ENCODE measurements at regions not wholly inside any gene's neighbourhood (a gene's known extent, or its start where the extent isn't known, plus 50 kb on each side); places are given as distances from the start of the nearest gene placed in this dataset.

- DNase-seq, result no peak
Observed at GRCh38 chr2:120785228-120785966, 49.7 kb downstream of the GLI2 start.

DNA sequence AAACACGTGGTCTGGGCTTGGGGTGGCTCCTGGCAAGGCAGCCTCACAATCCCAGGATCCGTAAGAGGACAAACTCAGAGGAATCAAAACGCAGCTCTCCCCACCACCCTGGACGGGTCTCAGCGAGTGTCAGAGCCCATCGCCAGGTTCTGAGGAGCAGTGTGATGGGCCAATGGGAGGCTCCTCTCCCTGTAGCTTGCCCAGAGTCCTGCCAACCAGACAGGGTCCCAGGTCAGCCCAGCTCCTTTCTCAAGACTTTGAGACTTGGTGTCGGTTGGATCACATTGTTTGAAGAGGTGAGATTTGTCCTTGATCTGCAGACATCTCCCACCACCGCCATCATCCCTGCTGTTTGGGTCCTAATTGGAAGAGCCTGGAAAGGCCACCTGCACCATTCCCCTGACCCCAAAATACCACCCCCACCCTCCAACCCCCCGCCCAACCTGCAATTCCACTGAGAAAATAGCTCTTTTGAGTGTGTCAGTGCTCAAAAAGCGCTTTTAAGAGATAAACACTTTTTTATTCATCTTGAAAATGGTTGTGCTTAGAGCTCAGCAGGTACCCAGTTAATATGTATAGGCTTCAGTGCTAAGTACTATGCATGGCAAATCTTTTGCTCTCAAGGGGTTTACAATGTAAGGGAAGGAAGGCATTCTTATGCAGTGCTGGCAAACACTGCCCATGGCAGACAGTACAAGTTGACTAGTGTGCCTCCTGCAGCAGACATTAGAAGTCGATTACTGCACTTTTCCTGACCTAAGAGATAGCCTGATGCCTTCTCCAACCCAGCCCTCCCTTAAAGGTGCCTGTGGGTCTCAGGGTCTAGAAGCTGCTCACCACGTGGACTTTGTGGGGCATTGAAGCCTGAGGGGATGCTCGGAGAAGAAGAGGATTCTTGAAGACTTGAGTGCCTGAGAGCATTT, 50.6 kb downstream of the GLI2 start:
- DNase-seq, result no peak

DNA sequence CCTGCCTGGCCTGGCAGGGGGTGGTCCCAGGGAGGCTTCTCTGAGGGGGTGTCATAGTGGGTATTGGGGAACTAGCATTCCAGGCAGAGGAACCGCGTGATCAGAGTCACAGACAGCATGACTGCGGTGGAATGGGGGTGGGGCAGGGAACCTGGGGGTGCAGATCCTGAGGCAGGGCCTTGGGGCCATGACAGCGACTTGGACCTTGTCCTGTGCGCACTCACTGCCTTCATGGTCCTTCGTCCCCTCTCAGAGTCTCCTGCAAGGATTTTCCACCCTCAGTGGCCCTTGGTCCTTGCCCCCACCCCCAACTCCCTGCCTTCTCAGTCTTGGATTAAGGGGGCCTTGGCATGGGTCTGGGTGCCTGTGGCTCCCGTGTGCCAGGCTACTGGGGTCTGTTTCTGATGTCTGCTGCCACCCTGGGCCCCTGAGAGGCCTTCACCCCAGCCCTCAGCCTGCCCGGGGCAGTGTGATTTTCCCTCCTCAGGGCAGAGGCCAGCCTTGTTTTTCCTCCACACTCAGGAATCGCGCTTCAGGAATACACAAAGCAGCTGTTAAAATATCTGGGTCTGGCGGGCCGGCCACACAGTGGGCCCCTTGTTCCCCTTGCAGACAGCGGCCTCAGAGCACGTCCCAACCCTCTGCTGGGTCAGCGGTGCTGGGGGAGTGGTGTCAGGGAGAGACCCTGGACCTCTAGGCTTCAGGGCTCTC, 51.6 kb downstream of the GLI2 start:
- DNase-seq, result no peak

DNA sequence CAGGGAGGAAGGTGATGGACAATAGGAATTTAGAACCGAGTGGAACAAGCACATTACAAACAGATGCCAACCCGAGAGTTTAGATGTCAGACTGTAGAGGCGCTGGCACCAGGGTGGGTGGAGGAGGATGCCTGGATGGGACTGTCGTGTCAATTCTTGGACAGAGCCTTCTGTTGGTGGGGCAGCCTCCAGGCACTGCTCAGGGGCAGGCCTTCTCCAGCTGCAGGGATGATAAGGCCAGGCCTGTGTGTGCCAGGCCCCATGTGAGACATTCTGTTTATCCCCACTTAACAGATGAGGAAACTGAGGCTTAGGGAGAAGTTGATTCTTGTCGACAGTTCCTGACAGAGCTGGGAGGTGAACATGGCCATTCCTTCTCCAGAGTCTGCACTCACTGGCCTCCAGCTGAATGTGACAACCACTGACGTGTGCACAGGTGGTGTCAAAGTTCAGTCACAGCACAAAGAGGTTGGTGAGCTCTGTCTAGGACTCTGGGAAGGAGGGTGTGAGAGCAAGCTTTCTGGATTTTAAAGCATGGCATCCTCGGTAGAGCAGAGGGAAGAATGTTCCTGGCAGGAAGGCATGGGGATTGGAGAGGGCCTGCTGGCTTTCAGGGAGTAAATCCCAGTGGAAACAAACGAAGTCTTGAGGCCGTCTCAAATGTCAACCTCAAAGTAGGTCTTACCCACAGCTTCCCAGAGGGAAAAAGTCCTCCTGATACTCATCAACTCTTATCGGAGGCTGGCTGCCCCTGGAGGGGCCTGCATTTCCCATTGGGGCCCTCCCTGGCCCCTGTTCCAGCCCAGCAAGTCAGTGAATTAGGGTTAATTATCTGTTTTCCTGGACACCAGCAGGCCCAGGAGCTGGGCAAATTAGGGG, 52.4 kb downstream of the GLI2 start:
- no peak for DNase-seq

- no peak for DNase-seq
Observed at GRCh38 chr2:120791243-120791961, 55.7 kb downstream of the GLI2 start.

GRCh38 chr2:120791962-120792297, 56.3 kb downstream of the GLI2 start:
- no peak for DNase-seq

- no peak for DNase-seq
Observed at GRCh38 chr2:120793682-120794403, 58.2 kb downstream of the GLI2 start.

DNA sequence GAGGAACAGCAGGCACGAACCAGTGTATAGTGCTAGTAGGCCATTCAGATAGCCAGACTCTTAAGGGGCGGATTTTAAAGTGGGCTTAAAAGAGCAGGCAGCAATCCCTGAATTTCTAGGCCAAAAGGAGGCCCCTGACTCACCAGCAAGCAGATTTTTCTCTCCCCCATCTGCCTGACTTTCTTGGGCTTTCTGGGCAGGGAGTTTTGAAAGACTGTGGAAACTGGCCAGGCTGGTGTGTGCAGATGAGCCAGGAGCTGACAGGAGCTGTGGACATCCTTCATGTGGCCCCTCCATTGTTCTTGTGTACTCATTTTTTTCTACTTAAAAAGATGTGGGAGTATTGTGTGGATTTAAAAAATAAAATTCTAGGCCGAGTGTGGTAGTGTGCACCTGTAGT, 59.0 kb downstream of the GLI2 start:
- DNase-seq, result no peak

DNA sequence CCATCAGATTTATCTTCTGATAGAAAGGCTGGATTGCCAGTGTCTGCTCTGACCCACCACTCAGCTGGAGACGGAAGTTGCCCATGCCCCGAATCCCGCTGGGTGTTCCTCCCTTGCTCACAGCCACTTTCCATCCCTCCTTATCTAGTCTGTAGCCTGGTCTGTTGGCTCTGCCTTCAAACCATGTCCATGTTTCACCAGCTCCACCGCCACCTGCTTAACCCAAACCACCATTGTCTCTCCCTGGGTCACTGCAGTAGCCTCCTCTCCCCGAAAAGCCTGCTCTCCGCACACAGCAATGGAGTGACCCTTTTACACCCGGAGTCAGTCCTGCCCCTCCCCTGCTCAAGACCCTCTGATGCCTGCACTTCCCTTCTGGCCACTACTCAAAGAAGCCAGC, 60.4 kb downstream of the GLI2 start:
- no peak for DNase-seq

DNA sequence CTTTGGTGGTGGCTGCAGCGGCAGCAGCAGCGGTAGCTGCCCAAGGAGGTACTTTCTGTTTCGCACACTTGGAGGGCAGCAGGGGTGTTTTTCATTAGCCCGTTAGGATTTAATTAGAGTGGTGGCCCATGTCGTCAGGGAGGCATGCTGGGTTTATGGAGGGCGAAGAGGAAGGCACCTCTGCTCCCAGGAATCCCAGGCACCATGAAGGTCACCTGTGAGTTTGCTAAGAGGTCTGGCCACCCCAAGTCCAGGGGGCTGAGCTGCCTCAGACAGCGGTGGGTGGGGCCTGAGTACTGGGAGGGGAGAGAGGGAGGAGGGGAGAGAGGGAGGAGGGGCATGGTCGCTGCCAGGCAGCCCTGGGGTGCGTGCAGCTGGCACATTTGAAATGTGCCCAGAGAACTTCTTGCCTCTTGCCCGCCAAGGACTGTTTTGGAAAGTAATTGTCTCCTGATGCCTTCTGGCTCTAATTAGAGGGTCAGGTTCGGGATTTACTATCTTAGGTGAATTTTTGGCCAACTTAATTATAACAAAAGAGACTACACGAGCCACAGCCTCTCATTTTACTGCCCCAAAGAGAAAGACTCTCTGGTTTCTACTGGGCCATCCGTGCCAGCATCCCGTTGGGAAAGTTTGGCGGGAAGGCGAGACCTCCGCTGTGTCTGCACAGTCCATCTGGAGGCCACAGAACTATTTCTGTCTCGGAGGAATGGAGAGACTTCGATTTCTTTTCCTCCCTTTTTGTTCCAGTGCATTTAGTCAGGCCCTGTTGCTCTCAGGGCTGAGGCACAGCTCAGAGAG, 62.0 kb downstream of the GLI2 start:
- peak; percentile 76 for DNase-seq

DNA sequence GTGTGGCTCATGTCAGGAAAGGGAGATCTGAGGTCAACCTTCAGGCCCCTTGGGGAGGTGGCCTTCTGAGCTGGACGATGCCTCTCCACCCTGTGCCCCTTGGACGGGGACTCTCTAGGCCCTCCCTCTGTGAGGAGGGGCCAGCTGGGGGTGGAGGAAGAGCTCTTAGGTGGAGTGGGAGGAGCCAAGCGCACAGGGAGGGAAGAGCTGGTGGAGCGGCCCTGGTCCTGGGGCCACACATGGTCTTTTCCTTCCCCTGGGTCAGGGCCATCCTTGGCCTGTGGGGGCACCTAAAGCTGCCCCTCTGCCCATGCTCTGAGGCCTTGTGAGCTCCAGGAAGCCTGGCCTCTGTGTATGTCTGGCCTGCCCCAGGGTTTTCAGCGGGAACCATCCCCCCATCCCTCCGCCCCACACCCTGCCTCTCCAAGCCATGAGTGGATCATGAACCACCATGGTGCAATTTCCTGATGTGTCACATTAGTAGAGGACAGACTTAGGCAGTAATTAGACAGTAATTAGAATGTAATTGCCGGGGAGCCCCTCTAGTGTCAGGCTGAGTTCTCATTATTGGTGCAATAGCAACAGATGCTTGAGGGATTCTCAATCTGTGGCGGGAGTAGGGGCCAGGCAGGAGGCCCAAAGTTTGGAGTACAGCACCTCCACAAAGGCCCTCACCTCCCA, 63.0 kb downstream of the GLI2 start:
- DNase-seq, result no peak

DNA sequence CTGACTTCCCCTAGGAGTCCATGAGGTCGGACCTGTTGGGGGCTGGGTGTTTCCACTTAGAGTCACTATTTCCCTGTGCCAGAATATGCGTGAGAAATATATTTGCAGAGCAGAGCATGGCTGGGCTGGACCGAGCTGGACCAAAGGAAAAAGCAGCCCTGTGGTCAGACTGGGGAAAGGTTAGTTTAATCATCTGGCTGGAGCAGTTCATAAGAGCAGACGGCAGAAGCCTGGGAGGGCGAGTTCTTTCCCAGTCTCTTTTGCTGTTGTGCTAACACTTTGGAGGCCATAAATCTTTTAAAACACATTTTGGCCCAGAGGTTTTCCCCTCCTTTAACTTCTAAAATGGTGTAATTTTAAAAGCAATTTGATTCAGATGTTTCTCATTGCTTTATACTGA, 66.5 kb downstream of the GLI2 start:
- peak; percentile 64 for DNase-seq

- no peak for DNase-seq
Observed at GRCh38 chr2:120802867-120803484, 67.3 kb downstream of the GLI2 start.

- DNase-seq, result no peak
Observed at GRCh38 chr2:120803764-120804335, 68.2 kb downstream of the GLI2 start.

DNA sequence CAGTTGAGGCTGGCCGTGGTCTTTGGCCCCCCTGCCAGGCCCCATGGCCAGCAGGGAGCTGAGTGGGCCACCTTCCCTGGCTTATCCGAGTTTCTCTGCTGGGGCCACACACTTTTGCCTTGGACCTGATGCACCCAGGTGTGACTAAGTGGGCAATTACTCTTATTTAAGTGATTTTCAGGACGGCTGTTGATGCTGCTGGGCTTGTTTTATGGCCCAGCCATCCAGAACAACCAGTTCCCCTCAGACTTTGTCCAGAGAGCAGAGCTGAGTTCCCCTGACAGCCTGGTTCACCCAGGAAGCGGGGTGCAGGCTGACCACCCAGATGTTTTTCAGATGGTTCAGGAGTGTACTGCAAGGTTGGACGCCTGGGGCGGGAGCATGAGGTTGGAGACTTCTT, 68.8 kb downstream of the GLI2 start:
- DNase-seq, result no peak

- no peak for DNase-seq
Observed at GRCh38 chr2:120805011-120805410, 69.3 kb downstream of the GLI2 start.

- no peak for DNase-seq
Observed at GRCh38 chr2:120805602-120806001, 69.9 kb downstream of the GLI2 start.

DNA sequence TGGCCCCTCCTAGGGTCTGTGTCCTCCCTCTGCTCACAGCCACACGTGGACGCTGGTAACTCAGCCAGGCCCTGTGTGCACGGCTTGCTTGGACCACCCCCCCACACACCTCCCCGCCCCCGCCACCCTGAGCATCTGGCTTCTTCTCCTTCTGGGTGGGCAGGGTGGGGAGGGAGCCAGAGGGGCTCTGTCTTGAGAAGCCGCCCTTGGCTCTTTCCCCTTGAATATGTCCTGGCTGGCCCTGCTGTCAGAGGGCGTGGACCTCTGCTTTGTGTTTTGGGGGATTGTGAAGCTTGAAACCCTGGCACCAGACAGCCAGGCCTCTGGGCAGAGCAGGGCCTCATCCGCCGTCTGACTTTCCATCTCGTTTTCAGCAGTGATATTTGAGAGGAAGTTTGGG, 72.1 kb downstream of the GLI2 start:
- no peak for DNase-seq

GRCh38 chr2:120809151-120809550, 73.5 kb downstream of the GLI2 start:
- DNase-seq, result no peak

Measured in right forelimb (tissue), 1 donor.